CD4-positive, alpha-beta T cell treated with Interleukin-1 beta for 1 hour (primary cell): ENCODE measurements at regions not wholly inside any gene's neighbourhood (a gene's known extent, or its start where the extent isn't known, plus 50 kb on each side); places are given as distances from the start of the nearest gene placed in this dataset.
"Not testable (repeated sequence)": the region's sequence is repeated elsewhere in the genome, so short reads cannot be mapped to it uniquely, and the experiment has no call there.

Source experiments
- DNase-seq, 2 donors: peaks; one replicate each; pipeline ENCODE4 v3.0.0-alpha.2; 2020 to 2022

GRCh38 chr12:92253301-92253700 lies 107.7 kb upstream of the BTG1 start:
- DNase-seq: no peak

GRCh38 chr12:92248977-92249376 lies 103.3 kb upstream of the BTG1 start:
- DNase-seq: no peak

GRCh38 chr12:92244036-92244435 lies 98.4 kb upstream of the BTG1 start:
- DNase-seq: no peak

- no peak for DNase-seq
These were observed 97.3 kb upstream of the BTG1 start for GRCh38 chr12:92242907-92243306.

GRCh38 chr12:92237762-92238523 lies 92.3 kb upstream of the BTG1 start:
- no peak for DNase-seq

- no peak for DNase-seq
These were observed 91.6 kb upstream of the BTG1 start for GRCh38 chr12:92237262-92237661.

- DNase-seq: no peak
These were observed 90.2 kb upstream of the BTG1 start for GRCh38 chr12:92235703-92236472.

- DNase-seq: peak; percentile 2 to 17
These were observed 88.9 kb upstream of the BTG1 start for GRCh38 chr12:92234533-92234932.

- no peak for DNase-seq
These were observed 87.8 kb upstream of the BTG1 start for GRCh38 chr12:92233346-92234015.

- not testable (repeated sequence) for DNase-seq
These were observed 86.8 kb upstream of the BTG1 start for GRCh38 chr12:92232371-92232932.

- DNase-seq: not testable (repeated sequence)
These were observed 86.3 kb upstream of the BTG1 start for GRCh38 chr12:92231945-92232344.

GRCh38 chr12:92231532-92231931 lies 85.9 kb upstream of the BTG1 start:
- DNase-seq: not testable (repeated sequence)

GRCh38 chr12:92229381-92229780 lies 83.7 kb upstream of the BTG1 start:
- DNase-seq: no peak

- DNase-seq: no peak
These were observed 81.3 kb upstream of the BTG1 start for GRCh38 chr12:92226961-92227360.

- no peak for DNase-seq
These were observed 80.5 kb upstream of the BTG1 start for GRCh38 chr12:92226071-92226661.

GRCh38 chr12:92224685-92225331 lies 79.2 kb upstream of the BTG1 start:
- no peak for DNase-seq

- DNase-seq: no peak
These were observed 77.8 kb upstream of the BTG1 start for GRCh38 chr12:92223481-92223880.

- no peak for DNase-seq
These were observed 76.1 kb upstream of the BTG1 start for GRCh38 chr12:92221656-92222315.

GRCh38 chr12:92218394-92219077 lies 72.9 kb upstream of the BTG1 start:
- no peak for DNase-seq

- DNase-seq: no peak
These were observed 70.4 kb upstream of the BTG1 start for GRCh38 chr12:92216092-92216491.

GRCh38 chr12:92215358-92215757 lies 69.7 kb upstream of the BTG1 start:
- no peak for DNase-seq
